ENCODE measurements at regions not wholly inside any gene's neighbourhood (a gene's known extent, or its start where the extent isn't known, plus 50 kb on each side); places are given as distances from the start of the nearest gene placed in this dataset.

DNA sequence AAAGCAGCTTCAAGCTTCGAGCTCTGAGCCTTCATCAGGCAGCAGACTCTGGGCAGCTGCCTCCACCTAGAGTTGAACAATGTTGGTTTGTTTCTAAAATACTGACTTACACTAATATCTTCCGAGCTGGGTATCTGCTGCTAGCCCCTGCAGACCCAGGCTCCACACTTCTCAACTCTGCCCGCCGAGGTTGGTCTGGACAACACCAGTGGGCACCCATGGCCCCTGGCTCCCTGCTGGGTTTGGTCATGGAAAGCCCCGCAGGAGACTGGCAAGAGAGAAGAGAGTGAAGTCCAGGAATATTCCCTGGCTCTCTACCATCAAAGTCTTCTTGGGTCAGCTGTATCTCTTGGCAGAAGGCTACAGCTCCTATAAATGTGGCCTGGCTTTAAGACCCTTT, 214.2 kb upstream of the TMEM132C start:
- ATAC-seq = no peak
- Mint-ChIP-seq H3K4me3 (no peak overlapping the region), H3K27me3 (ENCODE audit: low read depth) (peaks cover 3% of the 10 kb centered on the region; the same call in 1 of the 2 replicates), H3K9me3 (peaks cover 74% of the 10 kb centered on the region), H3K36me3 (peaks cover 62% of the 10 kb centered on the region), H3K4me1 (no peaks in the 10 kb centered on the region), H3K27ac (no peak overlapping the region)
- POLR2A ChIA-PET = no interaction called here
- TF ChIP-seq MXD4 (CRISPR knock-in tag; IDR thresholded peaks at IDR 0.05; ENCODE audit: borderline replicate concordance) (no peak), NFE2L1 (CRISPR knock-in tag; IDR thresholded peaks at IDR 0.05) (no peak)
- TF ChIP-seq, protein P1, sequence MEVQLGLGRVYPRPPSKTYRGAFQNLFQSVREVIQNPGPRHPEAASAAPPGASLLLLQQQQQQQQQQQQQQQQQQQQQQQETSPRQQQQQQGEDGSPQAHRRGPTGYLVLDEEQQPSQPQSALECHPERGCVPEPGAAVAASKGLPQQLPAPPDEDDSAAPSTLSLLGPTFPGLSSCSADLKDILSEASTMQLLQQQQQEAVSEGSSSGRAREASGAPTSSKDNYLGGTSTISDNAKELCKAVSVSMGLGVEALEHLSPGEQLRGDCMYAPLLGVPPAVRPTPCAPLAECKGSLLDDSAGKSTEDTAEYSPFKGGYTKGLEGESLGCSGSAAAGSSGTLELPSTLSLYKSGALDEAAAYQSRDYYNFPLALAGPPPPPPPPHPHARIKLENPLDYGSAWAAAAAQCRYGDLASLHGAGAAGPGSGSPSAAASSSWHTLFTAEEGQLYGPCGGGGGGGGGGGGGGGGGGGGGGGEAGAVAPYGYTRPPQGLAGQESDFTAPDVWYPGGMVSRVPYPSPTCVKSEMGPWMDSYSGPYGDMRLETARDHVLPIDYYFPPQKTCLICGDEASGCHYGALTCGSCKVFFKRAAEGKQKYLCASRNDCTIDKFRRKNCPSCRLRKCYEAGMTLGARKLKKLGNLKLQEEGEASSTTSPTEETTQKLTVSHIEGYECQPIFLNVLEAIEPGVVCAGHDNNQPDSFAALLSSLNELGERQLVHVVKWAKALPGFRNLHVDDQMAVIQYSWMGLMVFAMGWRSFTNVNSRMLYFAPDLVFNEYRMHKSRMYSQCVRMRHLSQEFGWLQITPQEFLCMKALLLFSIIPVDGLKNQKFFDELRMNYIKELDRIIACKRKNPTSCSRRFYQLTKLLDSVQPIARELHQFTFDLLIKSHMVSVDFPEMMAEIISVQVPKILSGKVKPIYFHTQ (CRISPR knock-in tag; IDR thresholded peaks at IDR 0.05) = no peak
- TF ChIP-seq, protein P2, sequence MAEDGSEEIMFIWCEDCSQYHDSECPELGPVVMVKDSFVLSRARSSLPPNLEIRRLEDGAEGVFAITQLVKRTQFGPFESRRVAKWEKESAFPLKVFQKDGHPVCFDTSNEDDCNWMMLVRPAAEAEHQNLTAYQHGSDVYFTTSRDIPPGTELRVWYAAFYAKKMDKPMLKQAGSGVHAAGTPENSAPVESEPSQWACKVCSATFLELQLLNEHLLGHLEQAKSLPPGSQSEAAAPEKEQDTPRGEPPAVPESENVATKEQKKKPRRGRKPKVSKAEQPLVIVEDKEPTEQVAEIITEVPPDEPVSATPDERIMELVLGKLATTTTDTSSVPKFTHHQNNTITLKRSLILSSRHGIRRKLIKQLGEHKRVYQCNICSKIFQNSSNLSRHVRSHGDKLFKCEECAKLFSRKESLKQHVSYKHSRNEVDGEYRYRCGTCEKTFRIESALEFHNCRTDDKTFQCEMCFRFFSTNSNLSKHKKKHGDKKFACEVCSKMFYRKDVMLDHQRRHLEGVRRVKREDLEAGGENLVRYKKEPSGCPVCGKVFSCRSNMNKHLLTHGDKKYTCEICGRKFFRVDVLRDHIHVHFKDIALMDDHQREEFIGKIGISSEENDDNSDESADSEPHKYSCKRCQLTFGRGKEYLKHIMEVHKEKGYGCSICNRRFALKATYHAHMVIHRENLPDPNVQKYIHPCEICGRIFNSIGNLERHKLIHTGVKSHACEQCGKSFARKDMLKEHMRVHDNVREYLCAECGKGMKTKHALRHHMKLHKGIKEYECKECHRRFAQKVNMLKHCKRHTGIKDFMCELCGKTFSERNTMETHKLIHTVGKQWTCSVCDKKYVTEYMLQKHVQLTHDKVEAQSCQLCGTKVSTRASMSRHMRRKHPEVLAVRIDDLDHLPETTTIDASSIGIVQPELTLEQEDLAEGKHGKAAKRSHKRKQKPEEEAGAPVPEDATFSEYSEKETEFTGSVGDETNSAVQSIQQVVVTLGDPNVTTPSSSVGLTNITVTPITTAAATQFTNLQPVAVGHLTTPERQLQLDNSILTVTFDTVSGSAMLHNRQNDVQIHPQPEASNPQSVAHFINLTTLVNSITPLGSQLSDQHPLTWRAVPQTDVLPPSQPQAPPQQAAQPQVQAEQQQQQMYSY (CRISPR knock-in tag; IDR thresholded peaks at IDR 0.05) = no peak
- DNase-seq (ENCODE audit: low spot score) = no peak
- CTCF ChIA-PET = no interaction called here

DNA sequence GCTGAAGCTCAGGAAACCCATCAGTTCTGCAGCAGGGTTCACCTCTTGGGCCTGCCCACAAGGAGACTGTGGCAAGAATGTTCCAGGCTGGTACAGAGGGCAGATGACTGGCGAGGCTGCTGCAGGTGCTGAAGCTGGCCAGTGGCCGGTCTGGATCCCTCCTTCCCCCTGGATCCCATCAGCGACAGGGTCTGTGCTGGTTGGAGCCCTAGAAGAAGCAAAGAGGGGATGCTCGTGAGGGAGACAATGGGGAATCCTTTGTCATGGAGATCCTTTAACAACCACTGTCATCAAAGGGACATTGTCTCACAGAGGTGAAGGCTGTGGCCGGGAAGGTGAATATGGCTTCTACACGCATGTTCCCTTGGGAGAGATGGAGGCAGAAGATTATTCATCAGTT, 211.4 kb upstream of the TMEM132C start:
- Mint-ChIP-seq H3K27ac (no peak overlapping the region), H3K4me3 (no peak overlapping the region), H3K27me3 (ENCODE audit: low read depth) (peaks cover 9% of the 10 kb centered on the region), H3K4me1 (no peaks in the 10 kb centered on the region), H3K9me3 (peaks cover 65% of the 10 kb centered on the region), H3K36me3 (peaks cover 55% of the 10 kb centered on the region)
- no peak for ATAC-seq
- ChIA-PET POLR2A (no interaction called here), CTCF (no interaction called here)
- DNase-seq (ENCODE audit: low spot score) = no peak
- TF ChIP-seq ATF1 (CRISPR knock-in tag; IDR thresholded peaks at IDR 0.05) = no peak
- TF ChIP-seq, protein P3, sequence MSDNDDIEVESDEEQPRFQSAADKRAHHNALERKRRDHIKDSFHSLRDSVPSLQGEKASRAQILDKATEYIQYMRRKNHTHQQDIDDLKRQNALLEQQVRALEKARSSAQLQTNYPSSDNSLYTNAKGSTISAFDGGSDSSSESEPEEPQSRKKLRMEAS (CRISPR knock-in tag; IDR thresholded peaks at IDR 0.05) = no peak
- TF ChIP-seq, protein P4, sequence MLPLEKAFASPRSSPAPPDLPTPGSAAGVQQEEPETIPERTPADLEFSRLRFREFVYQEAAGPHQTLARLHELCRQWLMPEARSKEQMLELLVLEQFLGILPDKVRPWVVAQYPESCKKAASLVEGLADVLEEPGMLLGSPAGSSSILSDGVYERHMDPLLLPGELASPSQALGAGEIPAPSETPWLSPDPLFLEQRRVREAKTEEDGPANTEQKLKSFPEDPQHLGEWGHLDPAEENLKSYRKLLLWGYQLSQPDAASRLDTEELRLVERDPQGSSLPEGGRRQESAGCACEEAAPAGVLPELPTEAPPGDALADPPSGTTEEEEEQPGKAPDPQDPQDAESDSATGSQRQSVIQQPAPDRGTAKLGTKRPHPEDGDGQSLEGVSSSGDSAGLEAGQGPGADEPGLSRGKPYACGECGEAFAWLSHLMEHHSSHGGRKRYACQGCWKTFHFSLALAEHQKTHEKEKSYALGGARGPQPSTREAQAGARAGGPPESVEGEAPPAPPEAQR (CRISPR knock-in tag; IDR thresholded peaks at IDR 0.05) = no peak
- TF ChIP-seq, protein P5, sequence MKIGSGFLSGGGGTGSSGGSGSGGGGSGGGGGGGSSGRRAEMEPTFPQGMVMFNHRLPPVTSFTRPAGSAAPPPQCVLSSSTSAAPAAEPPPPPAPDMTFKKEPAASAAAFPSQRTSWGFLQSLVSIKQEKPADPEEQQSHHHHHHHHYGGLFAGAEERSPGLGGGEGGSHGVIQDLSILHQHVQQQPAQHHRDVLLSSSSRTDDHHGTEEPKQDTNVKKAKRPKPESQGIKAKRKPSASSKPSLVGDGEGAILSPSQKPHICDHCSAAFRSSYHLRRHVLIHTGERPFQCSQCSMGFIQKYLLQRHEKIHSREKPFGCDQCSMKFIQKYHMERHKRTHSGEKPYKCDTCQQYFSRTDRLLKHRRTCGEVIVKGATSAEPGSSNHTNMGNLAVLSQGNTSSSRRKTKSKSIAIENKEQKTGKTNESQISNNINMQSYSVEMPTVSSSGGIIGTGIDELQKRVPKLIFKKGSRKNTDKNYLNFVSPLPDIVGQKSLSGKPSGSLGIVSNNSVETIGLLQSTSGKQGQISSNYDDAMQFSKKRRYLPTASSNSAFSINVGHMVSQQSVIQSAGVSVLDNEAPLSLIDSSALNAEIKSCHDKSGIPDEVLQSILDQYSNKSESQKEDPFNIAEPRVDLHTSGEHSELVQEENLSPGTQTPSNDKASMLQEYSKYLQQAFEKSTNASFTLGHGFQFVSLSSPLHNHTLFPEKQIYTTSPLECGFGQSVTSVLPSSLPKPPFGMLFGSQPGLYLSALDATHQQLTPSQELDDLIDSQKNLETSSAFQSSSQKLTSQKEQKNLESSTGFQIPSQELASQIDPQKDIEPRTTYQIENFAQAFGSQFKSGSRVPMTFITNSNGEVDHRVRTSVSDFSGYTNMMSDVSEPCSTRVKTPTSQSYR (CRISPR knock-in tag; IDR thresholded peaks at IDR 0.05) = no peak
- no peak for TF ChIP-seq CBFB (CRISPR knock-in tag; IDR thresholded peaks at IDR 0.05; ENCODE audit: low read depth)
- TF ChIP-seq, protein P6, sequence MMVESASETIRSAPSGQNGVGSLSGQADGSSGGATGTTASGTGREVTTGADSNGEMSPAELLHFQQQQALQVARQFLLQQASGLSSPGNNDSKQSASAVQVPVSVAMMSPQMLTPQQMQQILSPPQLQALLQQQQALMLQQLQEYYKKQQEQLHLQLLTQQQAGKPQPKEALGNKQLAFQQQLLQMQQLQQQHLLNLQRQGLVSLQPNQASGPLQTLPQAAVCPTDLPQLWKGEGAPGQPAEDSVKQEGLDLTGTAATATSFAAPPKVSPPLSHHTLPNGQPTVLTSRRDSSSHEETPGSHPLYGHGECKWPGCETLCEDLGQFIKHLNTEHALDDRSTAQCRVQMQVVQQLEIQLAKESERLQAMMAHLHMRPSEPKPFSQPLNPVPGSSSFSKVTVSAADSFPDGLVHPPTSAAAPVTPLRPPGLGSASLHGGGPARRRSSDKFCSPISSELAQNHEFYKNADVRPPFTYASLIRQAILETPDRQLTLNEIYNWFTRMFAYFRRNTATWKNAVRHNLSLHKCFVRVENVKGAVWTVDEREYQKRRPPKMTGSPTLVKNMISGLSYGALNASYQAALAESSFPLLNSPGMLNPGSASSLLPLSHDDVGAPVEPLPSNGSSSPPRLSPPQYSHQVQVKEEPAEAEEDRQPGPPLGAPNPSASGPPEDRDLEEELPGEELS (CRISPR knock-in tag; IDR thresholded peaks at IDR 0.05) = no peak
- TF ChIP-seq ETV6 (CRISPR knock-in tag; IDR thresholded peaks at IDR 0.05) = no peak
- TF ChIP-seq, protein P7, sequence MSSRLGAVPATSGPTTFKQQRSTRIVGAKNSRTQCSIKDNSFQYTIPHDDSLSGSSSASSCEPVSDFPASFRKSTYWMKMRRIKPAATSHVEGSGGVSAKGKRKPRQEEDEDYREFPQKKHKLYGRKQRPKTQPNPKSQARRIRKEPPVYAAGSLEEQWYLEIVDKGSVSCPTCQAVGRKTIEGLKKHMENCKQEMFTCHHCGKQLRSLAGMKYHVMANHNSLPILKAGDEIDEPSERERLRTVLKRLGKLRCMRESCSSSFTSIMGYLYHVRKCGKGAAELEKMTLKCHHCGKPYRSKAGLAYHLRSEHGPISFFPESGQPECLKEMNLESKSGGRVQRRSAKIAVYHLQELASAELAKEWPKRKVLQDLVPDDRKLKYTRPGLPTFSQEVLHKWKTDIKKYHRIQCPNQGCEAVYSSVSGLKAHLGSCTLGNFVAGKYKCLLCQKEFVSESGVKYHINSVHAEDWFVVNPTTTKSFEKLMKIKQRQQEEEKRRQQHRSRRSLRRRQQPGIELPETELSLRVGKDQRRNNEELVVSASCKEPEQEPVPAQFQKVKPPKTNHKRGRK (CRISPR knock-in tag; IDR thresholded peaks at IDR 0.05; ENCODE audit: borderline replicate concordance) = no peak
- no peak for TF ChIP-seq GABPB1 (CRISPR knock-in tag; IDR thresholded peaks at IDR 0.05)
- no peak for TF ChIP-seq NFATC4 (CRISPR knock-in tag; IDR thresholded peaks at IDR 0.05)
- TF ChIP-seq ZNF671 (CRISPR knock-in tag; IDR thresholded peaks at IDR 0.05) = no peak
- TF ChIP-seq, protein P8, sequence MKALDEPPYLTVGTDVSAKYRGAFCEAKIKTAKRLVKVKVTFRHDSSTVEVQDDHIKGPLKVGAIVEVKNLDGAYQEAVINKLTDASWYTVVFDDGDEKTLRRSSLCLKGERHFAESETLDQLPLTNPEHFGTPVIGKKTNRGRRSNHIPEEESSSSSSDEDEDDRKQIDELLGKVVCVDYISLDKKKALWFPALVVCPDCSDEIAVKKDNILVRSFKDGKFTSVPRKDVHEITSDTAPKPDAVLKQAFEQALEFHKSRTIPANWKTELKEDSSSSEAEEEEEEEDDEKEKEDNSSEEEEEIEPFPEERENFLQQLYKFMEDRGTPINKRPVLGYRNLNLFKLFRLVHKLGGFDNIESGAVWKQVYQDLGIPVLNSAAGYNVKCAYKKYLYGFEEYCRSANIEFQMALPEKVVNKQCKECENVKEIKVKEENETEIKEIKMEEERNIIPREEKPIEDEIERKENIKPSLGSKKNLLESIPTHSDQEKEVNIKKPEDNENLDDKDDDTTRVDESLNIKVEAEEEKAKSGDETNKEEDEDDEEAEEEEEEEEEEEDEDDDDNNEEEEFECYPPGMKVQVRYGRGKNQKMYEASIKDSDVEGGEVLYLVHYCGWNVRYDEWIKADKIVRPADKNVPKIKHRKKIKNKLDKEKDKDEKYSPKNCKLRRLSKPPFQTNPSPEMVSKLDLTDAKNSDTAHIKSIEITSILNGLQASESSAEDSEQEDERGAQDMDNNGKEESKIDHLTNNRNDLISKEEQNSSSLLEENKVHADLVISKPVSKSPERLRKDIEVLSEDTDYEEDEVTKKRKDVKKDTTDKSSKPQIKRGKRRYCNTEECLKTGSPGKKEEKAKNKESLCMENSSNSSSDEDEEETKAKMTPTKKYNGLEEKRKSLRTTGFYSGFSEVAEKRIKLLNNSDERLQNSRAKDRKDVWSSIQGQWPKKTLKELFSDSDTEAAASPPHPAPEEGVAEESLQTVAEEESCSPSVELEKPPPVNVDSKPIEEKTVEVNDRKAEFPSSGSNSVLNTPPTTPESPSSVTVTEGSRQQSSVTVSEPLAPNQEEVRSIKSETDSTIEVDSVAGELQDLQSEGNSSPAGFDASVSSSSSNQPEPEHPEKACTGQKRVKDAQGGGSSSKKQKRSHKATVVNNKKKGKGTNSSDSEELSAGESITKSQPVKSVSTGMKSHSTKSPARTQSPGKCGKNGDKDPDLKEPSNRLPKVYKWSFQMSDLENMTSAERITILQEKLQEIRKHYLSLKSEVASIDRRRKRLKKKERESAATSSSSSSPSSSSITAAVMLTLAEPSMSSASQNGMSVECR (CRISPR knock-in tag; IDR thresholded peaks at IDR 0.05; ENCODE audit: borderline replicate concordance) = no peak
